Fibroblast of gingiva (primary cell): ENCODE measurements at regions not wholly inside any gene's neighbourhood (a gene's known extent, or its start where the extent isn't known, plus 50 kb on each side); places are given as distances from the start of the nearest gene placed in this dataset.
"Not testable (repeated sequence)": the region's sequence is repeated elsewhere in the genome, so short reads cannot be mapped to it uniquely, and the experiment has no call there.

Experiments
- DNase-seq: peaks from one replicate; pipeline ENCODE4 v3.0.0-alpha.2; 2011; ENCODE audit warnings: low read depth

GRCh38 chr6:166877906-166878305, 78.4 kb downstream of the RNASET2 start:
- no peak for DNase-seq

GRCh38 chr6:166877349-166877748, 79.0 kb downstream of the RNASET2 start:
- no peak for DNase-seq

- no peak for DNase-seq
Observed at GRCh38 chr6:166872531-166873009, 83.8 kb downstream of the RNASET2 start.

- DNase-seq = no peak
Observed at GRCh38 chr6:166870602-166871208, 85.6 kb downstream of the RNASET2 start.

- no peak for DNase-seq
Observed at GRCh38 chr6:166866839-166867637, 89.3 kb downstream of the RNASET2 start.

- DNase-seq = no peak
Observed at GRCh38 chr6:166864333-166864732, 92.0 kb downstream of the RNASET2 start.

GRCh38 chr6:166862978-166863530, 93.3 kb downstream of the RNASET2 start:
- DNase-seq = no peak

- DNase-seq = no peak
Observed at GRCh38 chr6:166862287-166862977, 93.9 kb downstream of the RNASET2 start.

- DNase-seq = no peak
Observed at GRCh38 chr6:166861961-166862286, 94.4 kb downstream of the RNASET2 start.

- no peak for DNase-seq
Observed at GRCh38 chr6:166861304-166861703, 95.0 kb downstream of the RNASET2 start.

- no peak for DNase-seq
Observed at GRCh38 chr6:166860392-166860791, 96.0 kb downstream of the RNASET2 start.

- DNase-seq = no peak
Observed at GRCh38 chr6:166855416-166855815, 100.9 kb downstream of the RNASET2 start.

- no peak for DNase-seq
Observed at GRCh38 chr6:166853371-166854325, 102.7 kb downstream of the RNASET2 start.

- no peak for DNase-seq
Observed at GRCh38 chr6:166852451-166852975, 103.8 kb downstream of the RNASET2 start.

GRCh38 chr6:166851911-166852310, 104.4 kb downstream of the RNASET2 start:
- no peak for DNase-seq

- DNase-seq = no peak
Observed at GRCh38 chr6:166851426-166851825, 104.9 kb downstream of the RNASET2 start.

GRCh38 chr6:166850677-166851076, 105.7 kb downstream of the RNASET2 start:
- no peak for DNase-seq

GRCh38 chr6:166849749-166850183, 106.6 kb downstream of the RNASET2 start:
- DNase-seq = no peak

GRCh38 chr6:166848979-166849748, 107.2 kb downstream of the RNASET2 start:
- DNase-seq = no peak

- DNase-seq = not testable (repeated sequence)
Observed at GRCh38 chr6:166846446-166847142, 109.8 kb downstream of the RNASET2 start.
